ENCODE measurements at regions not wholly inside any gene's neighbourhood (a gene's known extent, or its start where the extent isn't known, plus 50 kb on each side); places are given as distances from the start of the nearest gene placed in this dataset.
"Not testable (repeated sequence)": the region's sequence is repeated elsewhere in the genome, so short reads cannot be mapped to it uniquely, and the experiment has no call there.

GRCh38 chr1:199533361-199533760 lies 494.1 kb upstream of the NR5A2 start:
- DNase-seq (ENCODE audit: low read depth) = not testable (repeated sequence)

GRCh38 chr1:199545780-199546179 lies 481.7 kb upstream of the NR5A2 start:
- no peak for DNase-seq (ENCODE audit: low read depth)

- no peak for DNase-seq (ENCODE audit: low read depth)
These were observed 481.2 kb upstream of the NR5A2 start for GRCh38 chr1:199546323-199546722.

GRCh38 chr1:199549421-199549820 lies 478.1 kb upstream of the NR5A2 start:
- no peak for DNase-seq (ENCODE audit: low read depth)

- DNase-seq (ENCODE audit: low read depth) = no peak
These were observed 477.1 kb upstream of the NR5A2 start for GRCh38 chr1:199550199-199551065.

GRCh38 chr1:199551967-199552565 lies 475.4 kb upstream of the NR5A2 start:
- no peak for DNase-seq (ENCODE audit: low read depth)

GRCh38 chr1:199553104-199553503 lies 474.4 kb upstream of the NR5A2 start:
- no peak for DNase-seq (ENCODE audit: low read depth)

GRCh38 chr1:199561334-199561733 lies 466.2 kb upstream of the NR5A2 start:
- DNase-seq (ENCODE audit: low read depth) = no peak

- no peak for DNase-seq (ENCODE audit: low read depth)
These were observed 454.5 kb upstream of the NR5A2 start for GRCh38 chr1:199573047-199573446.

GRCh38 chr1:199574950-199575349 lies 452.6 kb upstream of the NR5A2 start:
- DNase-seq (ENCODE audit: low read depth) = no peak

- DNase-seq (ENCODE audit: low read depth) = no peak
These were observed 447.2 kb upstream of the NR5A2 start for GRCh38 chr1:199580300-199580699.

GRCh38 chr1:199585392-199585791 lies 442.1 kb upstream of the NR5A2 start:
- DNase-seq (ENCODE audit: low read depth) = no peak

GRCh38 chr1:199590708-199591107 lies 436.8 kb upstream of the NR5A2 start:
- DNase-seq (ENCODE audit: low read depth) = no peak

GRCh38 chr1:199591468-199591867 lies 436.0 kb upstream of the NR5A2 start:
- DNase-seq (ENCODE audit: low read depth) = no peak

GRCh38 chr1:199593475-199593874 lies 434.0 kb upstream of the NR5A2 start:
- DNase-seq (ENCODE audit: low read depth) = no peak

- DNase-seq (ENCODE audit: low read depth) = not testable (repeated sequence)
These were observed 431.1 kb upstream of the NR5A2 start for GRCh38 chr1:199596448-199596847.

- DNase-seq (ENCODE audit: low read depth) = no peak
These were observed 430.4 kb upstream of the NR5A2 start for GRCh38 chr1:199597152-199597551.

GRCh38 chr1:199608414-199608813 lies 419.1 kb upstream of the NR5A2 start:
- DNase-seq (ENCODE audit: low read depth) = no peak

GRCh38 chr1:199612976-199613774 lies 414.3 kb upstream of the NR5A2 start:
- no peak for DNase-seq (ENCODE audit: low read depth)

- DNase-seq (ENCODE audit: low read depth) = no peak
These were observed 410.6 kb upstream of the NR5A2 start for GRCh38 chr1:199616947-199617346.

- no peak for DNase-seq (ENCODE audit: low read depth)
These were observed 408.3 kb upstream of the NR5A2 start for GRCh38 chr1:199619223-199619622.

- DNase-seq (ENCODE audit: low read depth) = not testable (repeated sequence)
These were observed 401.3 kb upstream of the NR5A2 start for GRCh38 chr1:199626228-199626627.

- no peak for DNase-seq (ENCODE audit: low read depth)
These were observed 397.9 kb upstream of the NR5A2 start for GRCh38 chr1:199629624-199630023.
